SJCRH30 (cell line): ENCODE measurements at regions not wholly inside any gene's neighbourhood (a gene's known extent, or its start where the extent isn't known, plus 50 kb on each side); places are given as distances from the start of the nearest gene placed in this dataset.
"Not testable (repeated sequence)": the region's sequence is repeated elsewhere in the genome, so short reads cannot be mapped to it uniquely, and the experiment has no call there.

Source experiments
- DNase-seq, 2 experiments: peaks; one replicate each; pipeline ENCODE4 v3.0.0-alpha.2; 2015 to 2020
- H3K27ac ChIP-seq: fragments of 250-450 bp; sonication (Bioruptor Pico); 2 replicates; pipeline ENCODE4 v1.5.1; 2020; ENCODE audit warnings: mild to moderate bottlenecking, moderate library complexity
- H3K27me3 ChIP-seq: fragments of 250-450 bp; sonication (Bioruptor Pico); 2 replicates; pipeline ENCODE4 v1.5.1; 2020; ENCODE audit warnings: mild to moderate bottlenecking, moderate library complexity
- H3K36me3 ChIP-seq: fragments of 250-450 bp; sonication (Bioruptor Pico); 2 replicates; pipeline ENCODE4 v1.5.1; 2020; ENCODE audit warnings: mild to moderate bottlenecking, moderate library complexity
- H3K4me1 ChIP-seq: fragments of 250-450 bp; sonication (Bioruptor Pico); 2 replicates; pipeline ENCODE4 v1.5.1; 2020; ENCODE audit warnings: mild to moderate bottlenecking, moderate library complexity
- H3K4me3 ChIP-seq: fragments of 250-450 bp; sonication (Bioruptor Pico); 2 replicates; pipeline ENCODE4 v1.5.1; 2020; ENCODE audit warnings: mild to moderate bottlenecking, moderate library complexity
- H3K9me3 ChIP-seq: fragments of 250-450 bp; sonication (Bioruptor Pico); replicated peaks from 2 replicates; pipeline ENCODE4 v1.5.1; 2020; ENCODE audit warnings: mild to moderate bottlenecking, moderate library complexity

GRCh38 chr14:105748710-105749109 is 222.3 kb downstream of the TMEM121 start:
- not testable (repeated sequence) for H3K9me3 ChIP-seq, H3K4me3 ChIP-seq, H3K27ac ChIP-seq, H3K27me3 ChIP-seq, DNase-seq, H3K36me3 ChIP-seq, H3K4me1 ChIP-seq

GRCh38 chr14:105749870-105750541 is 223.6 kb downstream of the TMEM121 start:
- H3K4me1 ChIP-seq, H3K9me3 ChIP-seq, H3K27me3 ChIP-seq, H3K27ac ChIP-seq, H3K36me3 ChIP-seq, H3K4me3 ChIP-seq, DNase-seq: not testable (repeated sequence)

GRCh38 chr14:105751291-105751751 is 224.9 kb downstream of the TMEM121 start:
- not testable (repeated sequence) for DNase-seq, H3K27ac ChIP-seq, H3K4me3 ChIP-seq, H3K27me3 ChIP-seq, H3K4me1 ChIP-seq, H3K36me3 ChIP-seq, H3K9me3 ChIP-seq

- not testable (repeated sequence) for H3K27ac ChIP-seq, H3K4me3 ChIP-seq, H3K27me3 ChIP-seq, H3K36me3 ChIP-seq, DNase-seq, H3K9me3 ChIP-seq, H3K4me1 ChIP-seq
Measured at GRCh38 chr14:105752420-105752819, 226.0 kb downstream of the TMEM121 start.

GRCh38 chr14:105760691-105761344 is 234.4 kb downstream of the TMEM121 start:
- Histone ChIP-seq H3K9me3 (no peaks in the 10 kb centered on the region), H3K4me3 (no peak overlapping the region), H3K36me3 (no peaks in the 10 kb centered on the region), H3K27ac (no peak overlapping the region), H3K27me3 (no peaks in the 10 kb centered on the region), H3K4me1 (no peaks in the 10 kb centered on the region)
- DNase-seq, result no peak

- H3K9me3 ChIP-seq, DNase-seq, H3K36me3 ChIP-seq, H3K4me1 ChIP-seq, H3K4me3 ChIP-seq, H3K27ac ChIP-seq, H3K27me3 ChIP-seq: not testable (repeated sequence)
Measured at GRCh38 chr14:105761345-105761740, 235.0 kb downstream of the TMEM121 start.

- no peaks in the 10 kb centered on the region for H3K9me3 ChIP-seq
- H3K27ac ChIP-seq, result no peak overlapping the region
- DNase-seq, result no peak
- H3K4me3 ChIP-seq, result no peak overlapping the region
- H3K36me3 ChIP-seq, result no peaks in the 10 kb centered on the region
- no peaks in the 10 kb centered on the region for H3K27me3 ChIP-seq
- no peaks in the 10 kb centered on the region for H3K4me1 ChIP-seq
Measured at GRCh38 chr14:105761842-105762241, 235.5 kb downstream of the TMEM121 start.

- not testable (repeated sequence) for H3K36me3 ChIP-seq, H3K27me3 ChIP-seq, DNase-seq, H3K27ac ChIP-seq, H3K4me3 ChIP-seq, H3K9me3 ChIP-seq, H3K4me1 ChIP-seq
Measured at GRCh38 chr14:105762262-105762661, 235.9 kb downstream of the TMEM121 start.

- H3K9me3 ChIP-seq, H3K36me3 ChIP-seq, H3K4me1 ChIP-seq, DNase-seq, H3K4me3 ChIP-seq, H3K27me3 ChIP-seq, H3K27ac ChIP-seq: not testable (repeated sequence)
Measured at GRCh38 chr14:105764254-105764901, 238.0 kb downstream of the TMEM121 start.

- H3K27me3 ChIP-seq, H3K36me3 ChIP-seq, H3K9me3 ChIP-seq, H3K27ac ChIP-seq, H3K4me1 ChIP-seq, DNase-seq, H3K4me3 ChIP-seq: not testable (repeated sequence)
Measured at GRCh38 chr14:105765072-105765825, 238.9 kb downstream of the TMEM121 start.

- no peaks in the 10 kb centered on the region for H3K9me3 ChIP-seq
- no peak for DNase-seq
Measured at GRCh38 chr14:105765893-105766614, 239.7 kb downstream of the TMEM121 start.

GRCh38 chr14:105767315-105767714 is 240.9 kb downstream of the TMEM121 start:
- DNase-seq, result no peak
- no peaks in the 10 kb centered on the region for H3K4me1 ChIP-seq

More at GRCh38 chr14:105765893-105766614, 239.7 kb downstream of the TMEM121 start:
- Histone ChIP-seq H3K4me1 (no peaks in the 10 kb centered on the region), H3K27me3 (no peaks in the 10 kb centered on the region), H3K4me3 (no peak overlapping the region), H3K36me3 (no peaks in the 10 kb centered on the region), H3K27ac (no peak overlapping the region)

GRCh38 chr14:105768039-105768438 is 241.7 kb downstream of the TMEM121 start:
- not testable (repeated sequence) for H3K27ac ChIP-seq, H3K9me3 ChIP-seq, H3K36me3 ChIP-seq, DNase-seq, H3K27me3 ChIP-seq, H3K4me3 ChIP-seq, H3K4me1 ChIP-seq

More at GRCh38 chr14:105767315-105767714, 240.9 kb downstream of the TMEM121 start:
- Histone ChIP-seq H3K36me3 (no peaks in the 10 kb centered on the region), H3K9me3 (no peaks in the 10 kb centered on the region), H3K27me3 (no peaks in the 10 kb centered on the region), H3K4me3 (no peak overlapping the region), H3K27ac (no peak overlapping the region)

- not testable (repeated sequence) for H3K4me1 ChIP-seq, H3K9me3 ChIP-seq, H3K27me3 ChIP-seq, H3K27ac ChIP-seq, H3K4me3 ChIP-seq, DNase-seq, H3K36me3 ChIP-seq
Measured at GRCh38 chr14:105769061-105769730, 242.8 kb downstream of the TMEM121 start.
